ENCODE measurements at regions not wholly inside any gene's neighbourhood (a gene's known extent, or its start where the extent isn't known, plus 50 kb on each side); places are given as distances from the start of the nearest gene placed in this dataset.

GRCh38 chr2:19683556-19683955 is 218.2 kb downstream of the TTC32 start:
- intact Hi-C loops (cut with micrococcal nuclease; ENCODE audit: unreplicated experiment): no loop called here
- ATAC-seq (no peak), DNase-seq (ENCODE audit: low read depth, low spot score) (no peak)
- H3K27me3 ChIP-seq (ENCODE audit: control insufficient read depth, insufficient read depth, low read length): no peaks in the 10 kb centered on the region
- TF ChIP-seq SIN3A (IDR thresholded peaks at IDR 0.05; ENCODE audit: borderline replicate concordance, insufficient read depth, low read depth, low read length): no peak
- TF ChIP-seq TCF7L2 (IDR thresholded peaks at IDR 0.05; ENCODE audit: low read depth, low read length): no peak
- TF ChIP-seq POLR2AphosphoS5 (IDR thresholded peaks at IDR 0.05; ENCODE audit: low read depth, low read length): no peak
- TF ChIP-seq, protein P1, sequence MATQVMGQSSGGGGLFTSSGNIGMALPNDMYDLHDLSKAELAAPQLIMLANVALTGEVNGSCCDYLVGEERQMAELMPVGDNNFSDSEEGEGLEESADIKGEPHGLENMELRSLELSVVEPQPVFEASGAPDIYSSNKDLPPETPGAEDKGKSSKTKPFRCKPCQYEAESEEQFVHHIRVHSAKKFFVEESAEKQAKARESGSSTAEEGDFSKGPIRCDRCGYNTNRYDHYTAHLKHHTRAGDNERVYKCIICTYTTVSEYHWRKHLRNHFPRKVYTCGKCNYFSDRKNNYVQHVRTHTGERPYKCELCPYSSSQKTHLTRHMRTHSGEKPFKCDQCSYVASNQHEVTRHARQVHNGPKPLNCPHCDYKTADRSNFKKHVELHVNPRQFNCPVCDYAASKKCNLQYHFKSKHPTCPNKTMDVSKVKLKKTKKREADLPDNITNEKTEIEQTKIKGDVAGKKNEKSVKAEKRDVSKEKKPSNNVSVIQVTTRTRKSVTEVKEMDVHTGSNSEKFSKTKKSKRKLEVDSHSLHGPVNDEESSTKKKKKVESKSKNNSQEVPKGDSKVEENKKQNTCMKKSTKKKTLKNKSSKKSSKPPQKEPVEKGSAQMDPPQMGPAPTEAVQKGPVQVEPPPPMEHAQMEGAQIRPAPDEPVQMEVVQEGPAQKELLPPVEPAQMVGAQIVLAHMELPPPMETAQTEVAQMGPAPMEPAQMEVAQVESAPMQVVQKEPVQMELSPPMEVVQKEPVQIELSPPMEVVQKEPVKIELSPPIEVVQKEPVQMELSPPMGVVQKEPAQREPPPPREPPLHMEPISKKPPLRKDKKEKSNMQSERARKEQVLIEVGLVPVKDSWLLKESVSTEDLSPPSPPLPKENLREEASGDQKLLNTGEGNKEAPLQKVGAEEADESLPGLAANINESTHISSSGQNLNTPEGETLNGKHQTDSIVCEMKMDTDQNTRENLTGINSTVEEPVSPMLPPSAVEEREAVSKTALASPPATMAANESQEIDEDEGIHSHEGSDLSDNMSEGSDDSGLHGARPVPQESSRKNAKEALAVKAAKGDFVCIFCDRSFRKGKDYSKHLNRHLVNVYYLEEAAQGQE (IDR thresholded peaks at IDR 0.05; ENCODE audit: insufficient read depth in 1 of 2, low read depth in 2 of 2, low read length in 1 of 2): no peak
- TF ChIP-seq, protein P2, sequence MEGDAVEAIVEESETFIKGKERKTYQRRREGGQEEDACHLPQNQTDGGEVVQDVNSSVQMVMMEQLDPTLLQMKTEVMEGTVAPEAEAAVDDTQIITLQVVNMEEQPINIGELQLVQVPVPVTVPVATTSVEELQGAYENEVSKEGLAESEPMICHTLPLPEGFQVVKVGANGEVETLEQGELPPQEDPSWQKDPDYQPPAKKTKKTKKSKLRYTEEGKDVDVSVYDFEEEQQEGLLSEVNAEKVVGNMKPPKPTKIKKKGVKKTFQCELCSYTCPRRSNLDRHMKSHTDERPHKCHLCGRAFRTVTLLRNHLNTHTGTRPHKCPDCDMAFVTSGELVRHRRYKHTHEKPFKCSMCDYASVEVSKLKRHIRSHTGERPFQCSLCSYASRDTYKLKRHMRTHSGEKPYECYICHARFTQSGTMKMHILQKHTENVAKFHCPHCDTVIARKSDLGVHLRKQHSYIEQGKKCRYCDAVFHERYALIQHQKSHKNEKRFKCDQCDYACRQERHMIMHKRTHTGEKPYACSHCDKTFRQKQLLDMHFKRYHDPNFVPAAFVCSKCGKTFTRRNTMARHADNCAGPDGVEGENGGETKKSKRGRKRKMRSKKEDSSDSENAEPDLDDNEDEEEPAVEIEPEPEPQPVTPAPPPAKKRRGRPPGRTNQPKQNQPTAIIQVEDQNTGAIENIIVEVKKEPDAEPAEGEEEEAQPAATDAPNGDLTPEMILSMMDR (IDR thresholded peaks at IDR 0.05): no peak
- no peaks in the 10 kb centered on the region for H3K4me1 ChIP-seq (ENCODE audit: control insufficient read depth, insufficient read depth, low read length)
- in situ Hi-C loops (cut with HindIII; ENCODE audit: low pct_unique_long_range_greater_than_20kb, low sequenced_read_pairs): no loop called here
- no peak overlapping the region for H3K4me3 ChIP-seq (ENCODE audit: low read depth in 2 of 2, low read length in 2 of 2)
- no peaks in the 10 kb centered on the region for H3K9me3 ChIP-seq (ENCODE audit: control insufficient read depth, insufficient read depth, low read depth, low read length)
- H3K36me3 ChIP-seq (ENCODE audit: control insufficient read depth, insufficient read depth, low read length): no peaks in the 10 kb centered on the region
- H3K27ac ChIP-seq (ENCODE audit: low read length): no peak overlapping the region
- ChIA-PET CTCF (no interaction called here), POLR2A (no interaction called here)
- no TSS peak for BruUV-seq (replicated peaks)

DNA sequence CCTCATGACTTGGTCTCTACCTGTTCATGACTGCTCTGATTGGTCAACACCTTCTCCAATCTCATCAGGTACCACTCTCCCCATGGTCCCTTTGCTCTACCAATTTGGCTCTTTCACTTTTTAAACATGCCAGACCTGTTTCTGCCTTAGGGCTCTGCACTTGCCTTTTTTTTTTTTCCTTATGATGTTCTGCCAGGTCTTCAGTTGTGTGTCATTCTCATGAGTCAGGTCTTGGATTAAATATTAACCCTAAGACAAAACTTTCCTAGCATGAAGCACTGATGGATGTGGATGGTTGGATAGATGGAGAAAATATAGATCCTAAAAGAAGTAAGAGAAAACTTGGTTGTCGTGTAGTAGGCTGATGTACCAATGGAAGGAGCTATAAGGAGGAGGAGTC is 219.3 kb downstream of the TTC32 start:
- no peaks in the 10 kb centered on the region for H3K36me3 ChIP-seq (ENCODE audit: control insufficient read depth, insufficient read depth, low read length)
- H3K27me3 ChIP-seq (ENCODE audit: control insufficient read depth, insufficient read depth, low read length): no peaks in the 10 kb centered on the region
- no peak for ATAC-seq
- no peaks in the 10 kb centered on the region for H3K9me3 ChIP-seq (ENCODE audit: control insufficient read depth, insufficient read depth, low read depth, low read length)
- intact Hi-C loops (cut with micrococcal nuclease; ENCODE audit: unreplicated experiment) (no loop called here), in situ Hi-C loops (cut with HindIII; ENCODE audit: low pct_unique_long_range_greater_than_20kb, low sequenced_read_pairs) (no loop called here)
- no TSS peak for BruUV-seq (replicated peaks)
- ChIA-PET CTCF (no interaction called here), POLR2A (interaction anchor here (0.7 kb wide), 1 partner anchor 1148 kb away, joined by 4 read pairs; no protein-coding TSS in a partner anchor)
- H3K4me3 ChIP-seq (ENCODE audit: low read depth in 2 of 2, low read length in 2 of 2): no peak overlapping the region
- no peak for DNase-seq (ENCODE audit: low read depth, low spot score)
- no peaks in the 10 kb centered on the region for H3K4me1 ChIP-seq (ENCODE audit: control insufficient read depth, insufficient read depth, low read length)
- TF ChIP-seq TCF7L2 (IDR thresholded peaks at IDR 0.05; ENCODE audit: low read depth, low read length): no peak
- TF ChIP-seq SIN3A (IDR thresholded peaks at IDR 0.05; ENCODE audit: borderline replicate concordance, insufficient read depth, low read depth, low read length): no peak
- TF ChIP-seq, protein P2 (IDR thresholded peaks at IDR 0.05): no peak
- TF ChIP-seq, protein P1 (IDR thresholded peaks at IDR 0.05; ENCODE audit: insufficient read depth in 1 of 2, low read depth in 2 of 2, low read length in 1 of 2): no peak
- no peak for TF ChIP-seq POLR2AphosphoS5 (IDR thresholded peaks at IDR 0.05; ENCODE audit: low read depth, low read length)
- H3K27ac ChIP-seq (ENCODE audit: low read length): no peak overlapping the region
